HG03439 (cell line): ENCODE measurements at regions not wholly inside any gene's neighbourhood (a gene's known extent, or its start where the extent isn't known, plus 50 kb on each side); places are given as distances from the start of the nearest gene placed in this dataset.
A peak's percentile ranks its signal among the peaks of the same experiment; 100 is the strongest.

Experiments
- ATAC-seq: cut with Tn5 transposase; IDR thresholded peaks from one replicate; pipeline ENCODE4 v1.9.1; 2021; ENCODE audit warnings: mild to moderate bottlenecking, moderate library complexity; ENCODE audit not compliant: unreplicated experiment

GRCh38 chr2:60652832-60653340 is 99.4 kb upstream of the BCL11A start:
- no peak for ATAC-seq

GRCh38 chr2:60657673-60658072 is 98.4 kb upstream of the PAPOLG start:
- ATAC-seq: no peak

DNA sequence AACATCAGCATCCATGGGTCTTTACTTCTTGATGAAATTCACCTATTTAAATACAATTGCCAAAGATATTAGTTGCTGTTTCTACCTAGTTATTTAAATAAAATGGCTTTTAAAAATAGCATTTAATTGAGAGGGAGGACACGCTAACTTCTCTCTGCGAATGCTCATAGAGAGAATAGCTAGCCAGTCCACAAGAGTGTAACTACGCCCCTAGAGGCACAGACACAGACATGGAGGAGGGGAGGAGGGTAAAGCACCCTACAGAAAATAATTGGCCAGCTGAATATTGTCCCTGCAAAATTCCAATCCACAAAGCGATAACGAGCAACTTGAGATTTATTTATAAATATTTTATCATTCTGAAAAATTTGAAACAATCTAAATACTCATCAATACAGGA is 97.0 kb upstream of the PAPOLG start:
- ATAC-seq: no peak

DNA sequence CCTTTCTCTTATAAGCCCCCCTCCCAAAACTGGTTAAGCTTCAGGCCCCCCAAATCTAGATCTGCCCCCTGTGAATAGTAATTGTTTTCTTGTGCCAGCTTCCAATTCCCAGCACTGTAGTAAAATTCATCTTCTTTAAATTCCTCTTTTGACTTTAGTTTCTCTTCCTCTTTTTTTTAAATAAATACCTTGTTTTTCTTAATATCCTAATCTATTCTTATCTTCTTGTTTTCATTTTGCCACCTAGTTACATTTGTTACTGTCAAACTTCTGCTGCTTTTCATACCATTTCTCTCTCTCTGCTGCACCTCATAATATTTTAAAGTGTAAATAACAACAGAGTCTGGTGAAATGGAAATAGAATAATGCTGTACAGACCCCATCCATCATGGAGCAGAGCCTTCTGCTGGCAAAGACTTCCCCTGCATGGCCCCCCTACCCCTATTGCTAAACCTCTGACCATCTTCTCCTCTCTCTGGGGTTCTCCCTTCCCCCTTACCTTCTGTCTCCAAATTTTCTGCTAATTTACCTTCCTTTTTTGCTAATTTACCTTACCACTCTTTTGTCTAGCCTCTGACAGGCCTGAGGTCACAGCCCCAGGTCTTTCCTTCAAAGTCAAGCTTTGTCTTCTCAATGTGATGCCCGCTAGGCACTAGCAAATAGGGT is 94.9 kb upstream of the PAPOLG start:
- ATAC-seq: no peak

GRCh38 chr2:60662781-60663180 is 93.3 kb upstream of the PAPOLG start:
- no peak for ATAC-seq

GRCh38 chr2:60671966-60672365 is 84.1 kb upstream of the PAPOLG start:
- ATAC-seq: no peak

GRCh38 chr2:60674524-60675165 is 81.4 kb upstream of the PAPOLG start:
- ATAC-seq: peak; percentile 97

GRCh38 chr2:60675301-60675700 is 80.8 kb upstream of the PAPOLG start:
- ATAC-seq: no peak

DNA sequence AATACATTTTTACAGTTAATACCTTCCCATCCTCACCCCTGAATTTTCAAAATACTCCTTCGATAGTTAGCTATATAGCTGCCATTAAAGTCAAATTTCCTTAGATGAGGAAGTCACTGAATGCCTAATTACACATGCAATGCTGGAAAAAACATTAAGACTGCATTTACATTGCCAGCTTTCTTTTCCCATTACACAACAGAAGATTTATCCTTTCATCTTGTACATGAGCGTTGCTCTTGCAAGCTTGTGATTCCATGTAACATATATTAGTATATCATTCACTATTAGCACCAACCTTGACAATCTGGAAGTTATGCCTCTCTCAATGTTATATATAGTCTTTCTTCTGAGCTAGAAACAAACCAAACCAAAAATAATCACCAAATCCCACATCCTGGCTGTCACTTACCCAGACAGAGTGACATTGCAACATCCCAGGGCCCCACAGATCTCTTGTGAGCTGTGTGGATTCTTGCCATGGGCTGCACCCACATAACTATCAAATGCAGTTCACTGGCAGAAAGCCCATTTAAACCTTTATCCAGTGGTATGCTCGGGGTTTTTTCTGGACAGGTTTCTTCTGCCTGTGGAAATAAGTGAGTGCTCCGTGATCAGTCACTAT is 79.2 kb upstream of the PAPOLG start:
- no peak for ATAC-seq

GRCh38 chr2:60677356-60677755 is 78.7 kb upstream of the PAPOLG start:
- ATAC-seq: no peak

DNA sequence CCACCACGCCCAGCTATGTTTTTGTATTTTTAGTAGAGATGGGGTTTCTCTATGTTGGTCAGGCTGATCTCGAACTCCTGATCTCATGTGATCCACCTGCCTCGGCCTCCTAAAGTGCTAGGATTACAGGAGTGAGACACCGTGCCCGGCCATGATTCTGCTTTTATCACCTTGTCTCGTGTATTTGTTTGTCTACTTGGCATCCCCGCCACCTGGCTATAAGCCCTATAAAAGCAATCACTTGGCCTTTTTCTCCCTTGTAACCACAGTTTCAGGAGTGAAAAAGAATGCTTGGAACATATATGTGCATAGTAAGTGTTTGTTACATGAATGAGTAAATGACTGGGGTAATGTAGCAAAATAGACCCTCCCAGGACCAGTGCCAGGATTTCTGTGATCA is 77.5 kb upstream of the PAPOLG start:
- no peak for ATAC-seq

DNA sequence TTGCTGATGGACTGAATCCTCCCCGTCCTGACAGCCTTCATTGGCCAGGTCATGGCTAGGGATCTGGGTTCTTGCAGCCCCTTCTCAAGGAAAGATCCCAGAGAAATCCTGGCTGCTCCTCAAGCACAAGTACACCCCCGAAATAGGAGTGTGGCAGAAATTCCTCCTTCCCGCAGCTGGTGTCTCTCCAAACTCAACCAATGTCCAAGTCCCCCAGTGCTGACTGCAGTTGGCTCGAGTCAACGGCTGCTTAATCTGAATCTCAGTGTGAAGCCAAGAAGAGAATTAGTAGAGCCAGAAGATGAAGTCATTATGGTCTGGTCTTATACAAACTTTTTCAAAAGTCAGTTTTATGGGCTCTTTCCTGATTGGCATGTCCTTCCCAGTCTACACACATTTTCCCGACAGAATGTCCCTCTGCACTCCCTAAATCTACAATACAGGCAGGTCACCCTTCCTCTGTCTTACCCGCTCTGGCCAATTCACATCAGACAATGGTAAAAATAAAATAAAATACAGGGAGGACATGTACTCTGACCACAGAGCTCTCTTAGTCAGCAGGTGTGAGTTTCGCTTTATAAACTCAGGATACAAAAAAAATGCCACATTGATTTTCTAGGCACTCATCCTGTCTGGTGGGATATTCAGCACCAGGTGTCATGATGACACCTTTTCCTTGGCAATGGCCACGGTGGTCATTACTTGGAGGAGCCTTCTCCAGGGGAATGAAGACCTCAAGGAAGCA is 76.9 kb upstream of the PAPOLG start:
- ATAC-seq: no peak

DNA sequence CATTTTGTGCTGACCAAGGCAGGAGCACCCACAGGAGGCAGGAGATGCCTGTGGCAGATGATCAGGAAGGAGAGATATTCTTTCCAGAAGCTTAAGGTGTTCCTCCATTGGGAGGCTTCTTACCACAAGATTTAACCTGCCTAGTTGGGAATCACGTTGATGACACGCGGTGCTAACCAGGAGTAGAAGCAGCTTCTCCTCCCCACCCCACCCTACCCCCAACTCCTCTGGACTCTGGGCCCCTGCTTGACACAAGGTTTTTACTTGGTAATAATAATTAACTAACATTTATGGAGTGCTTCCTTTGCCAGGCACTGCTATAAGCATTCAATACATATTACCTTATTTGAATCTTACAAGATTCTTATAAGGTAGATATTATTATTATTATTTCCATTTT is 62.5 kb upstream of the PAPOLG start:
- no peak for ATAC-seq

- no peak for ATAC-seq
These were observed 60.3 kb upstream of the PAPOLG start for GRCh38 chr2:60695793-60696192.

DNA sequence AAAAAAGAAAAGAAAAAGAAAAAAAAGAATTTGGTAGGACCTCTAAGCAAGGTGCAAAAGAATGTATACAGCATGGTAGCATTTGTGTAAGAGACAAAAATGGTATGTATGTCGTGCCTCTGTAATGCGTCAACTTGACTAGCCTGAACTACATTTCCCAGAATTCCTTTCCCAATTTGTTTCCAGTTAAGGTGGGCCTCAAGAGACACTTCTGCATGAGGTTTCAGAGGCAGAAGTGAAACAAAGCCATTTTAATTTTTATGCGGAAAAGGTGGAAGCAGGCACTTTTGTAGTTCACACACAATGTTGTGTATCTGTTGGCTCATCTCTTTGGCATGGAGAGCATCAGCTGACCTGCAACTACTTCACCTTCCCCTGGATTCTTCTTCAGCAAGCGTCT is 56.5 kb upstream of the PAPOLG start:
- ATAC-seq: no peak

- no peak for ATAC-seq
These were observed 50.0 kb upstream of the PAPOLG start for GRCh38 chr2:60706021-60706420.
